HepG2 (cell line): ENCODE measurements at regions not wholly inside any gene's neighbourhood (a gene's known extent, or its start where the extent isn't known, plus 50 kb on each side); places are given as distances from the start of the nearest gene placed in this dataset.

Experiments used
- CTCF ChIP-seq: sonication (generic); formaldehyde crosslinking; IDR thresholded peaks from 2 replicates; pipeline ENCODE4 v1.5.0; 2020; ENCODE audit warnings: mild to moderate bottlenecking, missing genetic modification reagents, moderate library complexity
- RAD21 ChIP-seq: fragments of 450-650 bp; formaldehyde crosslinking; IDR thresholded peaks from 2 replicates; pipeline ENCODE4 v1.5.0; 2020; ENCODE audit warnings: mild to moderate bottlenecking
- REPIN1 ChIP-seq: sonication (generic); formaldehyde crosslinking; IDR thresholded peaks from 2 replicates; pipeline ENCODE4 v1.8.0; 2022; ENCODE audit warnings: missing genetic modification reagents, low read depth, mild to moderate bottlenecking, borderline replicate concordance
- RFX3 ChIP-seq: IDR thresholded peaks from 2 replicates; pipeline ENCODE4 v1.6.1; 2016; ENCODE audit warnings: missing biosample characterization, missing genetic modification reagents
- RFXANK ChIP-seq: IDR thresholded peaks from 2 replicates; pipeline ENCODE4 v1.6.1; 2016
- SMC3 ChIP-seq: IDR thresholded peaks from 2 replicates; pipeline ENCODE4 v1.6.1; 2011; ENCODE audit warnings: low read length, improper control_type of control experiment
- YY1 ChIP-seq: IDR thresholded peaks from 2 replicates; pipeline ENCODE4 v1.6.1; 2011; ENCODE audit warnings: low read length, low read depth, moderate library complexity, mild to moderate bottlenecking; ENCODE audit not compliant: insufficient read depth, insufficient replicate concordance
- ZNF496 ChIP-seq: sonication (generic); formaldehyde crosslinking; IDR thresholded peaks from 2 replicates; pipeline ENCODE4 v1.8.1; 2023; ENCODE audit warnings: mild to moderate bottlenecking, moderate library complexity, missing genetic modification reagents; ENCODE audit not compliant: insufficient replicate concordance

- TF ChIP-seq ZNF496 (CRISPR knock-in tag) (no peak), REPIN1 (no peak), YY1 (no peak), SMC3 (no peak), CTCF (no peak), RAD21 (CRISPR knock-in tag) (no peak), RFX3 (CRISPR knock-in tag) (no peak), RFXANK (no peak)
Observed at GRCh38 chr9:16319646-16320045, 550.8 kb downstream of the BNC2 start.
